HCT116 (cell line): ENCODE measurements at regions not wholly inside any gene's neighbourhood (a gene's known extent, or its start where the extent isn't known, plus 50 kb on each side); places are given as distances from the start of the nearest gene placed in this dataset.

Experiments used
- ATAC-seq: fragments of 200-7000 bp; cut with Tn5 transposase; 2 replicates; pipeline ENCODE4 v1.9.1; 2020; ENCODE audit warnings: mild to moderate bottlenecking, moderate library complexity
- BruUV-seq: library from RNA; stranded (reverse); fragments of 400-500 nt; replicated peaks from 2 replicates; lab custom pipeline; 2021; lab: Mats Ljungman, UMichigan
- CTCF ChIA-PET: fragments of 300-600 bp; sonication (Branson Sonifier 250); formaldehyde crosslinking; loops from one replicate; lab custom pipeline; 2021; ENCODE audit warnings: antibody characterized with exemption; lab: Charles Lee
- POLR2A ChIA-PET: fragments of 300-600, 350-600 bp; sonication (Branson Sonifier 250); formaldehyde crosslinking; loops from one replicate; lab custom pipeline; 2021; ENCODE audit warnings: antibody characterized with exemption; lab: Charles Lee
- RAD21 ChIA-PET, 2 experiments: fragments of 300-600 bp; sonication (Branson Sonifier 250); formaldehyde crosslinking; loops; one replicate each; lab custom pipeline; 2023; ENCODE audit warnings: low total read pairs in 2 of 2; ENCODE audit not compliant: uncharacterized antibody in 2 of 2, unreplicated experiment in 2 of 2, low non-redundant PET in 1 of 2; lab: Charles Lee
- DNase-seq: peaks from one replicate; pipeline ENCODE4 v3.0.0-alpha.2; 2010; ENCODE audit warnings: low read depth, low spot score
- H2AFZ ChIP-seq: fragments of 200-600 bp; shearing (Covaris generic), sonication (generic); 2 replicates; pipeline ENCODE4 v1.6.1; 2017; ENCODE audit warnings: low read depth, mixed run types, mixed read lengths, antibody characterized with exemption, low read length; ENCODE audit not compliant: poor library complexity, severe bottlenecking
- H3K27ac ChIP-seq: 2 replicates; pipeline ENCODE4 v1.5.1; 2012; ENCODE audit warnings: low read depth, low read length
- H3K27me3 ChIP-seq: fragments of 200-600 bp; sonication (generic); 2 replicates; pipeline ENCODE4 v1.6.1; 2016; ENCODE audit warnings: mixed run types, low read length, mixed read lengths; ENCODE audit not compliant: insufficient read depth
- H3K36me3 ChIP-seq, 2 experiments: fragments of 200-500 bp in 1 of 2; fragments of 200-600 bp in 1 of 2; sonication (Bioruptor generic) in 1 of 2; sonication (generic) in 1 of 2; 2 replicates each; pipeline versions ENCODE4 v1.5.1 to v1.6.1; 2014 to 2016; ENCODE audit warnings: low read length in 2 of 2, inconsistent platforms in 1 of 2, mixed read lengths in 1 of 2, mixed run types in 1 of 2; ENCODE audit not compliant: insufficient read depth in 2 of 2, control insufficient read depth in 1 of 2
- H3K4me1 ChIP-seq, 2 experiments: fragments of 200-600 bp in 1 of 2; sonication (generic) in 1 of 2; 2 replicates each; pipeline versions ENCODE4 v1.5.1 to v1.6.1; 2012 to 2017; ENCODE audit warnings: low read length in 2 of 2, inconsistent platforms in 1 of 2, mild to moderate bottlenecking in 1 of 2, mixed read lengths in 1 of 2, mixed run types in 1 of 2, moderate library complexity in 1 of 2; ENCODE audit not compliant: insufficient read depth in 2 of 2, control insufficient read depth in 1 of 2
- H3K4me2 ChIP-seq: fragments of 200-600 bp; sonication (generic); 2 replicates; pipeline ENCODE4 v1.6.1; 2017; ENCODE audit warnings: mixed run types, low read length, mixed read lengths
- H3K4me3 ChIP-seq, 2 experiments: fragments of 200-600 bp in 1 of 2; sonication (generic) in 1 of 2; replicated peaks in 1 of 2; 2 replicates each; pipeline ENCODE4 v1.5.1; 2011 to 2016; ENCODE audit warnings: low read length in 2 of 2, control low read depth in 1 of 2, low read depth in 1 of 2, mild to moderate bottlenecking in 1 of 2, mixed read lengths in 1 of 2, mixed run types in 1 of 2
- H3K79me2 ChIP-seq: fragments of 200-600 bp; sonication (generic); 2 replicates; pipeline ENCODE4 v1.6.1; 2017; ENCODE audit warnings: mild to moderate bottlenecking, mixed run types, low read length, moderate library complexity, mixed read lengths; ENCODE audit not compliant: insufficient read depth
- H3K9ac ChIP-seq: fragments of 200-600 bp; sonication (generic); 2 replicates; pipeline ENCODE4 v1.6.1; 2016; ENCODE audit warnings: low read length, mixed read lengths
- H3K9me2 ChIP-seq: fragments of 200-600 bp; sonication (generic), shearing (Covaris generic); 2 replicates; pipeline ENCODE4 v1.6.1; 2017; ENCODE audit warnings: mixed run types, mild to moderate bottlenecking, moderate library complexity; ENCODE audit not compliant: insufficient read depth
- H3K9me3 ChIP-seq, 2 experiments: fragments of 200-500 bp in 1 of 2; fragments of 200-600 bp in 1 of 2; sonication (Bioruptor generic) in 1 of 2; sonication (generic) in 1 of 2; 2 replicates each; pipeline ENCODE4 v1.6.1; 2014 to 2017; ENCODE audit warnings: low read length in 2 of 2, mixed read lengths in 2 of 2, inconsistent platforms in 1 of 2, low read depth in 1 of 2, mild to moderate bottlenecking in 1 of 2, mixed run types in 1 of 2, moderate library complexity in 1 of 2; ENCODE audit not compliant: control insufficient read depth in 1 of 2, insufficient read depth in 1 of 2
- H4K20me1 ChIP-seq: fragments of 200-600 bp; sonication (generic), shearing (Covaris generic); 2 replicates; pipeline ENCODE4 v1.6.1; 2017; ENCODE audit warnings: mixed run types, mild to moderate bottlenecking, moderate library complexity; ENCODE audit not compliant: insufficient read depth
- CBX3 ChIP-seq: IDR thresholded peaks from 2 replicates; pipeline ENCODE4 v1.6.1; 2012; ENCODE audit warnings: low read depth
- CEBPB ChIP-seq: IDR thresholded peaks from 2 replicates; pipeline ENCODE4 v1.6.1; 2012; ENCODE audit warnings: low read depth
- ELF1 ChIP-seq: IDR thresholded peaks from 2 replicates; pipeline ENCODE4 v1.6.1; 2012; ENCODE audit warnings: low read depth, borderline replicate concordance
- FOSL1 ChIP-seq: IDR thresholded peaks from 2 replicates; pipeline ENCODE4 v1.6.1; 2012; ENCODE audit warnings: low read depth
- JUND ChIP-seq: IDR thresholded peaks from 2 replicates; pipeline ENCODE4 v1.6.1; 2012
- MAX ChIP-seq: IDR thresholded peaks from 2 replicates; pipeline ENCODE4 v1.6.1; 2012
- POLR2AphosphoS5 ChIP-seq: IDR thresholded peaks from 2 replicates; pipeline ENCODE4 v1.6.1; 2011; ENCODE audit warnings: mild to moderate bottlenecking, low read depth, low read length, moderate library complexity
- RAD21 ChIP-seq: IDR thresholded peaks from 2 replicates; pipeline ENCODE4 v1.6.1; 2012; ENCODE audit warnings: low read depth, mild to moderate bottlenecking
- REST ChIP-seq: IDR thresholded peaks from 2 replicates; pipeline ENCODE4 v1.6.1; 2012; ENCODE audit warnings: low read depth
- SP1 ChIP-seq: IDR thresholded peaks from 2 replicates; pipeline ENCODE4 v1.6.1; 2012; ENCODE audit warnings: low read depth
- YY1 ChIP-seq: IDR thresholded peaks from 2 replicates; pipeline ENCODE4 v1.6.1; 2011; ENCODE audit warnings: low read length, low read depth, moderate library complexity, mild to moderate bottlenecking; ENCODE audit not compliant: insufficient replicate concordance; ENCODE audit errors: extremely low read depth
- ZBTB33 ChIP-seq: IDR thresholded peaks from 2 replicates; pipeline ENCODE4 v1.6.1; 2011; ENCODE audit warnings: mild to moderate bottlenecking, low read length, moderate library complexity; ENCODE audit not compliant: insufficient replicate concordance; ENCODE audit errors: extremely low read depth
- ZNF274 ChIP-seq: fragments of 200-500 bp; sonication (Bioruptor generic); IDR thresholded peaks from 2 replicates; pipeline ENCODE4 v1.6.1; 2014; ENCODE audit warnings: mild to moderate bottlenecking, low read depth, low read length, inconsistent platforms
- intact Hi-C: fragments of 100-400 bp; cut with micrococcal nuclease; formaldehyde crosslinking; loops from 2 replicates; pipeline ENCODE4 v1.10.0; 2022

- ChIA-PET POLR2A (no interaction called here), RAD21 (no interaction called here), CTCF (no interaction called here)
- Histone ChIP-seq H2AFZ (no peak overlapping the region), H3K4me1 (no peaks in the 10 kb centered on the region), H3K9me3 (no peaks in the 10 kb centered on the region), H3K79me2 (no peaks in the 10 kb centered on the region), H3K27me3 (no peaks in the 10 kb centered on the region), H4K20me1 (no peaks in the 10 kb centered on the region), H3K9me2 (no peaks in the 10 kb centered on the region), H3K4me3 (no peak overlapping the region), H3K27ac (no peak overlapping the region), H3K4me2 (no peak overlapping the region), H3K9ac (no peak overlapping the region), H3K36me3 (no peaks in the 10 kb centered on the region)
- BruUV-seq, result no TSS peak
- TF ChIP-seq SP1 (no peak), CEBPB (no peak), REST (no peak), YY1 (no peak), CBX3 (no peak), ZBTB33 (no peak), FOSL1 (no peak), JUND (no peak), POLR2AphosphoS5 (no peak), MAX (no peak), ELF1 (no peak), RAD21 (no peak), ZNF274 (no peak)
- no peak for ATAC-seq
- intact Hi-C loops, result no loop called here
- no peak for DNase-seq
These were observed 310.2 kb downstream of the FAT4 start for GRCh38 chr4:125624951-125625350.
